ENCODE measurements at regions not wholly inside any gene's neighbourhood (a gene's known extent, or its start where the extent isn't known, plus 50 kb on each side); places are given as distances from the start of the nearest gene placed in this dataset.

GRCh38 chr14:87041290-87042020 lies 951.5 kb downstream of the GALC start:
- DNase-seq, result no peak

GRCh38 chr14:87034680-87035079 lies 958.3 kb downstream of the GALC start:
- DNase-seq, result no peak

- DNase-seq, result no peak
Measured at GRCh38 chr14:87030197-87030596, 962.8 kb downstream of the GALC start.

- DNase-seq, result peak; percentile 1
Measured at GRCh38 chr14:87020106-87020505, 972.9 kb downstream of the GALC start.

DNA sequence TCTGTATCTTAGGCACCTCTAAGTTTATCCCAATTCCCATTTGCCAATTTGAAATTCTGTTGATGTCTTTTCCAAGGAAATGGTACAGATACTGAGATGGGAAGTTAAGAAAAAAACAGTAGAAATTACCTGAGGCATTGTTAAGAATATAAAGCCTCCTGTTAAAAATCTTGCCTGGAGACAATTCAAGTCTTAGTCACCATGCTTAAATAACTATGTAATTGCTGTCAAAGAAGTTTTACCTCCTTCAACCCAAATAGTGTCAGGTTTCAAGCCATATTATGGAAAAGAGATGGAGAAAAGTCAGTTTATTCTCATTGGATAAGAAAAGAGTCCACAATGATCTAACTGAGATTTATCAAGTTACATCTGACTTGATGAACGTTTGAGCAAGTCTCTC lies 974.7 kb downstream of the GALC start:
- DNase-seq, result no peak

DNA sequence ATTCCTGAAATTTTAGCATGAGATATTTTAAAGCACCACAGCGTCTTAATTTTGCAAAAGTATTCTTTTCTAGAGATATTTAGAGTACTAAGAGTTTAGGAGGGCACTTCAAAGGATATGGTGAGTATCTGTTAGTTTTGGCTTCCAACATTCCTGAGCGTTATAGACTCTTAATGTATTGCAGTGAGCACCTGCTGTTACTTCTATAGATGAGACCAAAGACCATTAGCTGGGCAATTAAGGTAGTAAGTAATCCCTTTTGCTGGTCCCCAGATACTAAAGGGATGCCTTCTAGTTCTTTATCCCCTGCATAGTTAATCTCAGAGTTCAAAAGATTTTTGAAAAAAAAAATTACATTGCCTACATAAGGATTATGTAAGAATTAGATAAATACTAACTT lies 975.6 kb downstream of the GALC start:
- no peak for DNase-seq

GRCh38 chr14:87014856-87015255 lies 978.1 kb downstream of the GALC start:
- no peak for DNase-seq

- no peak for DNase-seq
Measured at GRCh38 chr14:87013583-87013982, 979.4 kb downstream of the GALC start.

DNA sequence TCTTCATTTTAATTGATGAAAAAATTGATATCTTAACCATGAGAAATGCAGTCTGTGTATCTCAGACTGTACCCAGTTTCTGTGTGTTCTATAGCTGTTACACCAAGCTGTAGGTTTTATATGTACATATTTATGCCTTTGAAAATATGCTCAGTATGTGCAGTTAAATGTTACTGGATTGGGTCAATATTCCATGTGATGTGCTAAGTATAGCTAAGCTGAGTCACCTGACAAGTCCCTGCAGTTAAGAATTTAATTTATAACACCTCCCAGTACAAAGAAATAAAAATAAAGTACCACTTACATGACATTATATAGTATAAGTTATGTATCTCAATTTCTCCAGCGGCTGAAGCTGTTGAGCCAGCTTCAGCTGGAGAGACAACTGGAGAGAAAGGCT lies 984.0 kb downstream of the GALC start:
- DNase-seq, result no peak

- no peak for DNase-seq
Measured at GRCh38 chr14:87005280-87005679, 987.7 kb downstream of the GALC start.

- no peak for DNase-seq
Measured at GRCh38 chr14:87002776-87003175, 990.2 kb downstream of the GALC start.

DNA sequence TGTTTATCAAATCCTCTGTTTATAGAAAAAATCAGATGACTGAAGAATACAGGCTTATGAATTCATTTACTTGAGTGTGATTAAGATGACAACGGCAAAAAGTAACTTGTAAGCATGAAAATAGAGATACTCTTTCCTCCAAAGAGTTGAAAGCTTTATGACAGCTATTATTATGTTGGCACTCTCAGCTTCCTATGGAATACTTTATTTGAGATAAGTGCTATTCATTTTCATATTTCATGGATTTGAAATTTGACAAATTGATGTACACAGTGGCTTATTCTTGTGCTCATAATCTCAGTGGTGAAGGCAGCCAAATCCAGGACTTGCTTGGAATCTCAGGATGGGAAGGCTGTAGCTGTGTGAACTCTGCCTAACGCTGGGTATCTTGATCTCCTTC lies 991.6 kb downstream of the GALC start:
- no peak for DNase-seq

DNA sequence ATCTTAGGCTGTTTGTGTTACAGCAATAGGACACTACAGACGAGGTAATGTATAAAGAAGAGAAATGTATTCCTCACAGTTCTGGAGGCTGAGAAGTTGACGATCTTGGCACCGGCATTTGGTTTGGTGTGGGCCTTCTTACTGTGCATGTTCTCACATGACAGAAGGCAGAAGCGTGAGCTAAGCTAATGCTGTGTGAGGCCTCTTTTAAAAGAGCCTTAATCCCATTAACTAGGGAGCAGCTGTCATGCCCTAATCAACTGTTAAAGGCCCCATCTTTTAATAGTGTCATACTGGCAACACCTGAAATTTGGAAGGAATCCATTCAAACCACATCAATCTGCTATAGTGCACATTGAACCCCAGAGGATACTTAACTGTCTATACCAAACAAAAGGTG lies 992.9 kb downstream of the GALC start:
- DNase-seq, result no peak

DNA sequence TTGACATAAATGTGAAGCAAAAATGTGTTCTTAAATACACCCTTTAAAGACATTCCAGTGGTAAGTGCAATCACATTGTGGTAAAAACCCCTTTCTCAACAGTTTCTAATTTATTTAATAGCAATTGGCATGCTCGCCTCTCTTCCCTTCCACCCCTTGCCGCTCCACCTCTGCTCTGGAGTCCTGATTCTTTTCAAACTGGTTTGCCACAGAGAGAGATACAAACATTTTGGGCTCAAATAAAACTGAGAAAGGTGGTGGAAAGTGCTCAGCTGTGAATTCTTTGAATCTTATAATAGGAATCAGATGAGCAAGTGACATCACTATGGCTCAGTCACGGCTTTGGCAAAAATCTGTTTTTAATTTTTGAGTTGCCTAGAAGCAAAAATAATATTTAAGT lies 993.9 kb downstream of the GALC start:
- DNase-seq, result no peak

DNA sequence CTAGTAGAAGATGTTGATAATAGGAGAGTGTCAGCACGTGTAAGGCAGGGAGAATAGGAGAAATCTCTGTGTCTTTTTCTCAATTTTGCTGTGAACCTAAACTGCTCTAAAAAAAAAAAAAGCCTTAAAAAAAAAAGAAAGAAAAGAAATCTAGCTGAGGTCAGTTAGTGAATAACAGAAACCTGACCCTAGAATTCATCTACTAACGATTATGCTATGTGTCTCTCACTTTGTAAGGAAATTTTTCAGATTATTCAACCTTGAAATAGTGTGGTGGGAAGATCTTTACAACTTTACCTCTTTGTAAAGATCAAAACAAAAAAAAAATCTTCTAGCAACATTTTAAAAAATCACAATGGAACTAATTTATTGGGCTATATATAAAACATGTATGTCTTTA lies 995.7 kb downstream of the GALC start:
- DNase-seq, result no peak

DNA sequence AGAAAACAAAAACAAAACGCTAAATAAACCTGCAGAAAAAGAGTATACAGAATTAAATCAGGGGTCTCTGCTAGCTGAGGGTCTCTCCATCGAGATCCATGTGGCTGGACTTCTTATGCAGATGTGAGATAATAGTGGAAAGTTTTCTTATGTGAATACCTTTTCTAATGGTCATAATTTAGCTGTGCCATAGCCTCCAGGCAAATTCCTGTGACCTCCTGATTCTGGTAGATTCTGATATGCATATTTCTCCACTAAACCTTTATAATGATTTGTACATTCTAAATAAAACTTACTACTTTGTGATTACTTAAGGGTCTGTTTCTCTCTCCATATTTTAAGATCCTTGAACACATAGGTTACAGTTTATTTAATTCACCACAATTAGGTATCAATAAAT lies 1002.6 kb downstream of the GALC start:
- no peak for DNase-seq

DNA sequence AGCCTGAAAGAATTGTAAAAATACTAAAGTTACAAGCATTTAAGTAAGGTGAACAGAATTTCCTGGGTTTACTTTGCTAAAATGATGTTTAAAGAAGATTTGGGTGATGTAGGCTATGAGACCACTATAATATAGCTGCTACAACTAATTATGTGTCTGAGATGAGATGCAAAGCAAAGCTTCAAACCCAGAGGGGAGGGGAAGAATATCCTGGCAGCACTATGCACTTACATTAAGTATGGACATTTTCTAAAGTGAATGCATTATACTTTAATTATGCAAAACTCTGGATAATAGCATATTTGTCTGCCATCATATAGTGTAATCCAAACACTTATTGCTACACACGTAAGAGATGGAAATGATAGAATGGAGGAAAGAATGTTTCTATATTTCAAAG lies 1003.7 kb downstream of the GALC start:
- DNase-seq, result no peak

- no peak for DNase-seq
Measured at GRCh38 chr14:86987966-86988365, 1005.0 kb downstream of the GALC start.

GRCh38 chr14:86973177-86973576 lies 1019.8 kb downstream of the GALC start:
- DNase-seq, result no peak

DNA sequence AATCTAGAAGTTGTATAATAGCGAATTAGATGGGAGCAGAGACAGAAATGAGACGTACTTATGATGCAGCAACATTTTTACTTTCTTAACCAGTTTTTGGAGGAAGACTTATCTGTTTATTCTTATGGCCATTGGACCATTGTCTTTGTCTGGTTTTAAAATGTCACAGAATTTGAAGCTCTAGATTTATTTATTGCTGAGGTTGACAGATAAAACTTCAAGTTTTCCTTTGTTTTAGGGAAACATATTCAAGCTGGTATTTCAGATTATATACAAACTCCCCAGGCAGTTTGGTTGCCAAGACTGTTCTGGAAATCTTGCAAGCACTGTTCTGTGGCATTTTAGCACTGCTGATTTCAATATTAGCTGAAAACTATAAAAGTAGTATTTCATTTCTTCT lies 1021.7 kb downstream of the GALC start:
- DNase-seq, result no peak

GRCh38 chr14:86961106-86961716 lies 1031.8 kb downstream of the GALC start:
- DNase-seq, result no peak

DNA sequence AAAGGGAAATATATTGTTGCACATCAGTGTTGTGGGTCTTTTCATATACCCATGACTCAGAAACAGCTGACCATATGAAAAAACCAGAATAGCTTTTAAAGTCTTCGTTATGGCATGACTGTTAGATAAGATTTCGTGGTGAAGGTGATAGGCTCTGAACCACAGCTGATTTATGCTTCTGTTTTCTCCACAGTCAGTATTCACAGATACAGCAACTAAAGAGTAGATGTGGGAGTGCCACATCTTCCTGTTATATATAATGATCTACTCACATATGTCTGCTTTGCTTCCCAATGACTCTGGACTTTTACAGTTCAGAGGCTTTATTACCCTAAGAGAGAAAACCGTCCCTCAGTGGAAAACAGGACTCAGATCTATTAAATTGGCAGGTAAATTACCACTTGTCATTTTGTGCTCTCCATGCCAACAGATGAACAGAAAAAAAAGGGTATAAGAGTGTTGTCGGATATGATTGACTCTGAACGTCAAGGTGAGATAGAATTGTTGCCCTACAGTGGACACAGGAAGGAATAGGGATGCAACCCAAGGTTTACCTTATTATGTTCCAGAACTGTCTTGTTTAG lies 1037.1 kb downstream of the GALC start:
- no peak for DNase-seq

GRCh38 chr14:86954623-86955022 lies 1038.4 kb downstream of the GALC start:
- DNase-seq, result no peak

DNA sequence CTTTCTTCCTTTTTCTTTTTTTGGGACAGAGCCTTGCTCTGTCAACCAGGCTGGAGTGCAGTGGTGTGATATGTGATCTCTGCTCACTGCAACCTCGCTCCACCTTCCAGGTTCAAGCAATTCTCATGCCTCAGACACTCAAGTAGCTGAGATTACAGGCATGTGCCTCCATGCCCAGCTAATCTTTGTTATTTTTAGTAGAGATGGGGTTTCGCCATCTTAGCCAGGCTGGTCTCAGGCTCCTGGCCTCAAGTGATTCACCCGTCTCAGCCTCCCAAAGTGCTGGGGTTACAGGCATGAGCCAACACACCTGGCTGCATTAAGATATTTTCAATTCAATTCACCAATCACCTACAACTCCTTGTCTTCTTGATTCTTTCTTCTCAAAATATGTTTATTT lies 1046.5 kb downstream of the GALC start:
- DNase-seq, result no peak

GRCh38 chr14:86944434-86944833 lies 1048.5 kb downstream of the GALC start:
- no peak for DNase-seq

Measured in NCI-H774 (cell line).